ENCODE measurements at regions not wholly inside any gene's neighbourhood (a gene's known extent, or its start where the extent isn't known, plus 50 kb on each side); places are given as distances from the start of the nearest gene placed in this dataset.

GRCh38 chr18:38993342-38993741, 1427.7 kb upstream of the CELF4 start:
- TF ChIP-seq CTCF (IDR thresholded peaks at IDR 0.05 in 2 of 3, conservative IDR thresholded peaks at IDR 0.05 in 1 of 3; ENCODE audit: control insufficient read depth in 2 of 3, extremely low read depth in 1 of 3, insufficient read depth in 1 of 3, low read depth in 3 of 3, low read length in 3 of 3), result no peak
- no peak for TF ChIP-seq POLR2A (IDR thresholded peaks at IDR 0.05; ENCODE audit: low read depth, low read length)

All from GM12878 (cell line).